ENCODE measurements at regions not wholly inside any gene's neighbourhood (a gene's known extent, or its start where the extent isn't known, plus 50 kb on each side); places are given as distances from the start of the nearest gene placed in this dataset.
A peak's percentile ranks its signal among the peaks of the same experiment; 100 is the strongest.

DNA sequence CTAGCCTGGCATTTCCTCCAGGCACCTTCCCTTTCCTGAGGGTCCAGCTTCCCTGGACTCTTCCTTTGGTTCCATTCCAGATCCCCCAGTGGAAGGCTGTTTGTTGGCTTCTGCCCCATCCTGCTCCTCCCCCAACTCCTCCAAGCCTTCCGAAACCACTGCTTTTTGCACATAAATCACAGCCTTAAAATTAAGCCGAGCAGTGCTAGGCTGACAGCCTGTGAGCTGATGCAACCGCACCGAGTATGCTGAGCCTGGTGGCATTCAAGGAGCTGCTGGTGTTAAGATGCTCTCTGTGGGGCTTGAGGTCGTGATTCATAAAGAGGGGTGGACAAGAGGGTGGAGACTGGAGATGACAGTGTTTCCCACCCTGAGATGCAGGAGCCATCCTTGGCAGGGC lies 266.6 kb upstream of the C1orf174 start:
- no peak for DNase-seq (ENCODE audit: low read depth)
- TF ChIP-seq, protein P1, sequence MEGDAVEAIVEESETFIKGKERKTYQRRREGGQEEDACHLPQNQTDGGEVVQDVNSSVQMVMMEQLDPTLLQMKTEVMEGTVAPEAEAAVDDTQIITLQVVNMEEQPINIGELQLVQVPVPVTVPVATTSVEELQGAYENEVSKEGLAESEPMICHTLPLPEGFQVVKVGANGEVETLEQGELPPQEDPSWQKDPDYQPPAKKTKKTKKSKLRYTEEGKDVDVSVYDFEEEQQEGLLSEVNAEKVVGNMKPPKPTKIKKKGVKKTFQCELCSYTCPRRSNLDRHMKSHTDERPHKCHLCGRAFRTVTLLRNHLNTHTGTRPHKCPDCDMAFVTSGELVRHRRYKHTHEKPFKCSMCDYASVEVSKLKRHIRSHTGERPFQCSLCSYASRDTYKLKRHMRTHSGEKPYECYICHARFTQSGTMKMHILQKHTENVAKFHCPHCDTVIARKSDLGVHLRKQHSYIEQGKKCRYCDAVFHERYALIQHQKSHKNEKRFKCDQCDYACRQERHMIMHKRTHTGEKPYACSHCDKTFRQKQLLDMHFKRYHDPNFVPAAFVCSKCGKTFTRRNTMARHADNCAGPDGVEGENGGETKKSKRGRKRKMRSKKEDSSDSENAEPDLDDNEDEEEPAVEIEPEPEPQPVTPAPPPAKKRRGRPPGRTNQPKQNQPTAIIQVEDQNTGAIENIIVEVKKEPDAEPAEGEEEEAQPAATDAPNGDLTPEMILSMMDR (IDR thresholded peaks at IDR 0.05; ENCODE audit: low read depth, low read length, missing control alignments) = no peak
- H3K4me3 ChIP-seq (ENCODE audit: low read depth, low read length) = no peak overlapping the region

GRCh38 chr1:4169991-4170390 lies 269.9 kb upstream of the C1orf174 start:
- TF ChIP-seq, protein P1 (IDR thresholded peaks at IDR 0.05; ENCODE audit: low read depth, low read length, missing control alignments) = no peak
- DNase-seq (ENCODE audit: low read depth) = no peak
- no peak overlapping the region for H3K4me3 ChIP-seq (ENCODE audit: low read depth, low read length)

DNA sequence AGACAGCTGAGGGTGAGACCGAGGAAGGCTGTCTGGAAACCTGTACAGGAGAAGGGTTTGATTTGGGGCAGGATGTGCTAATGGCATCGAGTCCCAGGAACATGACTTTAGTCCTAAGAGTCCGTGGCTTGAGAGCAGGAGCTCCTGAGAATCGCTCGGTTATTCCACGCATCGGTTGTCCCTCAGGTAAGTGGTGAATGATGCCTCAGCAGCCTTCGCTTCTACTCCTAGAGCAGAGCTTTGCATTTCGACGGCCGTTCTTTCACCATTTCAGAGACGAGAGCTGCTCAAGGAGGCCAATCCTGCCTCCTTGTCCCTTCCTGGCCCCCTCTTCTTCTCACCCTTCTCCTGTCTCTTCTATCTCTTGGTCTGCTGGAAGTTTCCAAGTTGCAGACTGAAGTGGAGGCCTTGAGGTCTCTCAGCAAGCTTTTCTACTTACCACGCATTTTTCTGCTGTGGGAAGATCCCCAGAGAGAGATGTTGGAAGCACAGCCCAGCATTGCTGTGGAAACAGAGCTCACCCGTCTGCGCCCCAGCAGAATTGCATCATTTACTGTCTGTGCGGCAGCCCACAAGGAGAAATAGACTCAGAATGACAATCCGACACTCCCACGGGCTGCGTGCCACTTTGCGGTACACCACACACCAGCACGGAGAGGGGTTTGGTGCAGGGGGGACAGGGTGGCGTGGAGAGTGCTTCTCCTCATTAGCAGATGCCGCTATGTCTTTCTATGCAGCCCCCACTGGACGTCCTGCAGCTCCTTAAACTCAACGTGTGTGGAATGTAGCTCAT lies 270.7 kb upstream of the C1orf174 start:
- H3K4me3 ChIP-seq (ENCODE audit: low read depth, low read length) = no peak overlapping the region
- no peak for DNase-seq (ENCODE audit: low read depth)
- TF ChIP-seq, protein P1 (IDR thresholded peaks at IDR 0.05; ENCODE audit: low read depth, low read length, missing control alignments) = no peak

GRCh38 chr1:4171480-4172450 lies 271.7 kb upstream of the C1orf174 start:
- no peak for DNase-seq (ENCODE audit: low read depth)
- no peak overlapping the region for H3K4me3 ChIP-seq (ENCODE audit: low read depth, low read length)
- TF ChIP-seq, protein P1 (IDR thresholded peaks at IDR 0.05; ENCODE audit: low read depth, low read length, missing control alignments) = no peak

GRCh38 chr1:4172644-4173599 lies 272.9 kb upstream of the C1orf174 start:
- no peak overlapping the region for H3K4me3 ChIP-seq (ENCODE audit: low read depth, low read length)
- TF ChIP-seq, protein P1 (IDR thresholded peaks at IDR 0.05; ENCODE audit: low read depth, low read length, missing control alignments) = peak; percentile 54
- peak; percentile 8 for DNase-seq (ENCODE audit: low read depth)

DNA sequence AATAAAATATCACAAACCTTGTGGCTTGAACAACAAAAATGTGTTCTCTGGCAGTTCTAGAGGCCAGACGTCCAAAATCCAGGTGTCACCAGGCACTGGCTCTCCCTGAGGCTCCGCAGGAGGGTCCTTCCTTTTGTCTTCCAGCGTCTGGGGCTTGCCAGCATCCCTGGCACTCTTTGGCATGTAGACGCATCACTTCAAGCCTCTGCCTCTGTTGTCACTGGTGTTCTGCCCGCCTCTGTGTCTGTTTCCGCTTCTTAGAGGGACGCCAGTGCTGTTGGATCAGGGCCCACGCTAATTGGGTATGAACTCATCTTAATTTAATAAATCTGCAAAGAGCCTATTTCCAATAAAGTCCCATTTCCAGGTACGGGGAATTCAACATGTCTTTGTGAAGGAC lies 273.7 kb upstream of the C1orf174 start:
- no peak for DNase-seq (ENCODE audit: low read depth)
- TF ChIP-seq, protein P1 (IDR thresholded peaks at IDR 0.05; ENCODE audit: low read depth, low read length, missing control alignments) = no peak
- no peak overlapping the region for H3K4me3 ChIP-seq (ENCODE audit: low read depth, low read length)
